ENCODE measurements at regions not wholly inside any gene's neighbourhood (a gene's known extent, or its start where the extent isn't known, plus 50 kb on each side); places are given as distances from the start of the nearest gene placed in this dataset.
A peak's percentile ranks its signal among the peaks of the same experiment; 100 is the strongest.

GRCh38 chr6:140485740-140486449 lies 1111.4 kb upstream of the CITED2 start:
- TF ChIP-seq, protein P1, sequence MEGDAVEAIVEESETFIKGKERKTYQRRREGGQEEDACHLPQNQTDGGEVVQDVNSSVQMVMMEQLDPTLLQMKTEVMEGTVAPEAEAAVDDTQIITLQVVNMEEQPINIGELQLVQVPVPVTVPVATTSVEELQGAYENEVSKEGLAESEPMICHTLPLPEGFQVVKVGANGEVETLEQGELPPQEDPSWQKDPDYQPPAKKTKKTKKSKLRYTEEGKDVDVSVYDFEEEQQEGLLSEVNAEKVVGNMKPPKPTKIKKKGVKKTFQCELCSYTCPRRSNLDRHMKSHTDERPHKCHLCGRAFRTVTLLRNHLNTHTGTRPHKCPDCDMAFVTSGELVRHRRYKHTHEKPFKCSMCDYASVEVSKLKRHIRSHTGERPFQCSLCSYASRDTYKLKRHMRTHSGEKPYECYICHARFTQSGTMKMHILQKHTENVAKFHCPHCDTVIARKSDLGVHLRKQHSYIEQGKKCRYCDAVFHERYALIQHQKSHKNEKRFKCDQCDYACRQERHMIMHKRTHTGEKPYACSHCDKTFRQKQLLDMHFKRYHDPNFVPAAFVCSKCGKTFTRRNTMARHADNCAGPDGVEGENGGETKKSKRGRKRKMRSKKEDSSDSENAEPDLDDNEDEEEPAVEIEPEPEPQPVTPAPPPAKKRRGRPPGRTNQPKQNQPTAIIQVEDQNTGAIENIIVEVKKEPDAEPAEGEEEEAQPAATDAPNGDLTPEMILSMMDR (IDR thresholded peaks at IDR 0.05; ENCODE audit: control insufficient read depth, extremely low read depth, insufficient read depth) = no peak
- no peak overlapping the region for H3K4me3 ChIP-seq (ENCODE audit: low read depth, low read length)
- DNase-seq (ENCODE audit: low read depth) = no peak

DNA sequence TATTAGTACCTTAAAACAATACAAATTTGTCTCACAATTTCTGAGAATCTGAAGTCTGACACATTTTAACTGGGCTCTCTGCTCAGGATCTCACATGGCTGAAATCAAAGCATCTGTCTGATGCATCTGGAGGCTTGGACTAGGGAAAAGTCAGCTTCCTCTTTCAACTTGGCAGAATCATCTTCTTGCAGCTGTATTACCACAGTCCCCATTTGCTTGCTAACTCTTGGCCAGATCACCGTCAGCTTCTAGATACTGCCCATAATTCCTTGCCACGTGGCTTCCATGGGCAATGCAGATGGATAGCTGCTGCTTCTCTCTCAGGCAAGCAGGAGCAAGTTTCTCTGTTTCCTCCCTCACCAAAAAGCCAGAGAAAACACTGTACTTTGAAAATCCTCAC lies 1106.4 kb upstream of the CITED2 start:
- no peak overlapping the region for H3K4me3 ChIP-seq (ENCODE audit: low read depth, low read length)
- TF ChIP-seq, protein P1 (IDR thresholded peaks at IDR 0.05; ENCODE audit: control insufficient read depth, extremely low read depth, insufficient read depth) = no peak
- DNase-seq (ENCODE audit: low read depth) = no peak

GRCh38 chr6:140478631-140479030 lies 1104.2 kb upstream of the CITED2 start:
- H3K4me3 ChIP-seq (ENCODE audit: low read depth, low read length) = no peak overlapping the region

GRCh38 chr6:140475086-140475485 lies 1100.6 kb upstream of the CITED2 start:
- no peak overlapping the region for H3K4me3 ChIP-seq (ENCODE audit: low read depth, low read length)
- TF ChIP-seq, protein P1 (IDR thresholded peaks at IDR 0.05; ENCODE audit: control insufficient read depth, extremely low read depth, insufficient read depth) = no peak
- no peak for DNase-seq (ENCODE audit: low read depth)

More at GRCh38 chr6:140478631-140479030, 1104.2 kb upstream of the CITED2 start:
- TF ChIP-seq, protein P1 (IDR thresholded peaks at IDR 0.05; ENCODE audit: control insufficient read depth, extremely low read depth, insufficient read depth) = no peak
- DNase-seq (ENCODE audit: low read depth) = no peak

GRCh38 chr6:140464720-140465119 lies 1090.3 kb upstream of the CITED2 start:
- H3K4me3 ChIP-seq (ENCODE audit: low read depth, low read length) = no peak overlapping the region
- TF ChIP-seq, protein P1 (IDR thresholded peaks at IDR 0.05; ENCODE audit: control insufficient read depth, extremely low read depth, insufficient read depth) = no peak
- no peak for DNase-seq (ENCODE audit: low read depth)

DNA sequence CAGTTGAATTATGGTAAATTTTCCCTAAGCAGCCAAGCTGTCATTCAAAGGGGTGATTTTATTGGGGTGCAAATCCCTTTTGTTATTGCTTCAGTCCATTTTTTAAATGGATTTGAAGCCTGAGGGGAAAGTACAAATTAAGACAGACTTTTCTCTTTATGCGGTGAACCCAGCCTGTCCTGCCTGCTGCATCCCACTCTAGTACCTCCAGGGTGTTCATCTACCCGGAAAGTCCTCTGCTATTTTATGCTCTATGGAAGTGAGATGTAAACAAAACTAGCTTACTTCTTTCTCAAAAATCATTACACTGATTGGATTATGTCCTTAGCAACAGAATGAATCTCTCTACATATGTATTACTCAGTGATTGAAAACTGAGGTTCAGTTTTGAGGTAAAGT lies 1088.9 kb upstream of the CITED2 start:
- TF ChIP-seq, protein P1 (IDR thresholded peaks at IDR 0.05; ENCODE audit: control insufficient read depth, extremely low read depth, insufficient read depth) = no peak
- DNase-seq (ENCODE audit: low read depth) = no peak
- H3K4me3 ChIP-seq (ENCODE audit: low read depth, low read length) = peak overlapping the region; percentile 3; the same call in 1 of the 2 replicates
